Calu3 (cell line): ENCODE measurements at regions not wholly inside any gene's neighbourhood (a gene's known extent, or its start where the extent isn't known, plus 50 kb on each side); places are given as distances from the start of the nearest gene placed in this dataset.

Source experiments
- BruUV-seq: library from RNA; stranded (reverse); fragments of 400-500 nt; replicated peaks from 2 replicates; lab custom pipeline; 2021; lab: Mats Ljungman, UMichigan
- CTCF ChIA-PET: fragments of 300-600 bp; sonication (Branson Sonifier 250); formaldehyde crosslinking; loops from one replicate; lab custom pipeline; 2022; ENCODE audit warnings: antibody characterized with exemption; lab: Charles Lee
- DNase-seq: peaks from one replicate; pipeline ENCODE4 v3.0.0; 2022
- H3K27ac Mint-ChIP-seq: one replicate; pipeline ENCODE4 v1.8.0; 2022; ENCODE audit warnings: mixed read lengths; ENCODE audit not compliant: unreplicated experiment
- H3K27me3 Mint-ChIP-seq: one replicate; pipeline ENCODE4 v1.8.0; 2022; ENCODE audit warnings: mixed read lengths; ENCODE audit not compliant: unreplicated experiment
- H3K36me3 Mint-ChIP-seq: one replicate; pipeline ENCODE4 v1.8.0; 2022; ENCODE audit warnings: mild to moderate bottlenecking, moderate library complexity, mixed read lengths; ENCODE audit not compliant: insufficient read depth, unreplicated experiment
- H3K4me1 Mint-ChIP-seq: one replicate; pipeline ENCODE4 v1.8.0; 2022; ENCODE audit warnings: mild to moderate bottlenecking, low read depth, mixed read lengths; ENCODE audit not compliant: unreplicated experiment
- H3K4me3 Mint-ChIP-seq: one replicate; pipeline ENCODE4 v1.8.0; 2022; ENCODE audit warnings: mild to moderate bottlenecking, low read depth, moderate library complexity, mixed read lengths; ENCODE audit not compliant: unreplicated experiment
- H3K9me3 Mint-ChIP-seq: one replicate; pipeline ENCODE4 v1.8.0; 2022; ENCODE audit warnings: low read depth, mixed read lengths; ENCODE audit not compliant: unreplicated experiment
- CTCF ChIP-seq: fragments of 200-600 bp; IDR thresholded peaks from one replicate; pipeline ENCODE4 v1.8.0; 2022; ENCODE audit warnings: antibody characterized with exemption; ENCODE audit not compliant: unreplicated experiment
- intact Hi-C: fragments of 100-400 bp; cut with micrococcal nuclease; formaldehyde crosslinking; loops from one replicate; pipeline ENCODE4 v1.10.0; 2022; ENCODE audit not compliant: unreplicated experiment

- no peak overlapping the region for H3K4me3 Mint-ChIP-seq
- no peak overlapping the region for H3K27ac Mint-ChIP-seq
- no peaks in the 10 kb centered on the region for H3K9me3 Mint-ChIP-seq
- H3K36me3 Mint-ChIP-seq = no peaks in the 10 kb centered on the region
- H3K4me1 Mint-ChIP-seq = no peaks in the 10 kb centered on the region
- intact Hi-C loops = no loop called here
- H3K27me3 Mint-ChIP-seq = no peaks in the 10 kb centered on the region
- BruUV-seq = no TSS peak
- TF ChIP-seq CTCF = no peak
- no peak for DNase-seq
- CTCF ChIA-PET = no interaction called here
These were observed 110.6 kb upstream of the MIR17HG start for GRCh38 chr13:91236921-91237320.

GRCh38 chr13:91238036-91238435, 109.5 kb upstream of the MIR17HG start:
- CTCF ChIA-PET = no interaction called here
- no peak for TF ChIP-seq CTCF
- BruUV-seq = no TSS peak
- no peaks in the 10 kb centered on the region for H3K9me3 Mint-ChIP-seq
- H3K27ac Mint-ChIP-seq = no peak overlapping the region
- no peak for DNase-seq
- no peaks in the 10 kb centered on the region for H3K4me1 Mint-ChIP-seq
- no peaks in the 10 kb centered on the region for H3K27me3 Mint-ChIP-seq
- intact Hi-C loops = no loop called here
- H3K36me3 Mint-ChIP-seq = no peaks in the 10 kb centered on the region
- no peak overlapping the region for H3K4me3 Mint-ChIP-seq

- Mint-ChIP-seq H3K27ac (no peak overlapping the region), H3K9me3 (no peaks in the 10 kb centered on the region), H3K36me3 (peaks cover 3% of the 10 kb centered on the region), H3K4me3 (no peak overlapping the region), H3K4me1 (no peaks in the 10 kb centered on the region), H3K27me3 (no peaks in the 10 kb centered on the region)
- CTCF ChIA-PET = no interaction called here
- BruUV-seq = no TSS peak
- intact Hi-C loops = loop anchor here (10.0 kb wide), 1 partner anchor 106 kb away; no protein-coding TSS in a partner anchor
- no peak for TF ChIP-seq CTCF
- no peak for DNase-seq
These were observed 107.1 kb upstream of the MIR17HG start for GRCh38 chr13:91240341-91240740.

- intact Hi-C loops = loop anchor here (10.0 kb wide), 1 partner anchor 107 kb away; no protein-coding TSS in a partner anchor
- H3K27me3 Mint-ChIP-seq = no peaks in the 10 kb centered on the region
- CTCF ChIA-PET = no interaction called here
- H3K9me3 Mint-ChIP-seq = no peaks in the 10 kb centered on the region
- TF ChIP-seq CTCF = no peak
- no peak overlapping the region for H3K27ac Mint-ChIP-seq
- no peak overlapping the region for H3K4me3 Mint-ChIP-seq
- no peak for DNase-seq
- H3K4me1 Mint-ChIP-seq = no peaks in the 10 kb centered on the region
- no TSS peak for BruUV-seq
- peaks cover 4% of the 10 kb centered on the region for H3K36me3 Mint-ChIP-seq
These were observed 106.1 kb upstream of the MIR17HG start for GRCh38 chr13:91241221-91241933.
